ENCODE measurements at regions not wholly inside any gene's neighbourhood (a gene's known extent, or its start where the extent isn't known, plus 50 kb on each side); places are given as distances from the start of the nearest gene placed in this dataset.

- Histone ChIP-seq H3K27ac (no peak overlapping the region), H3K4me3 (no peak overlapping the region), H3K36me3 (no peaks in the 10 kb centered on the region), H3K9me3 (no peaks in the 10 kb centered on the region), H3K4me1 (replicated peaks) (no peaks in the 10 kb centered on the region), H3K27me3 (replicated peaks; ENCODE audit: insufficient read depth) (no peaks in the 10 kb centered on the region)
- DNase-seq (ENCODE audit: low spot score), result no peak
- intact Hi-C loops (cut with DNase I), result loop anchor here (10.0 kb wide), 1 partner anchor 65 kb away; no protein-coding TSS in a partner anchor
- TF ChIP-seq, protein P1, sequence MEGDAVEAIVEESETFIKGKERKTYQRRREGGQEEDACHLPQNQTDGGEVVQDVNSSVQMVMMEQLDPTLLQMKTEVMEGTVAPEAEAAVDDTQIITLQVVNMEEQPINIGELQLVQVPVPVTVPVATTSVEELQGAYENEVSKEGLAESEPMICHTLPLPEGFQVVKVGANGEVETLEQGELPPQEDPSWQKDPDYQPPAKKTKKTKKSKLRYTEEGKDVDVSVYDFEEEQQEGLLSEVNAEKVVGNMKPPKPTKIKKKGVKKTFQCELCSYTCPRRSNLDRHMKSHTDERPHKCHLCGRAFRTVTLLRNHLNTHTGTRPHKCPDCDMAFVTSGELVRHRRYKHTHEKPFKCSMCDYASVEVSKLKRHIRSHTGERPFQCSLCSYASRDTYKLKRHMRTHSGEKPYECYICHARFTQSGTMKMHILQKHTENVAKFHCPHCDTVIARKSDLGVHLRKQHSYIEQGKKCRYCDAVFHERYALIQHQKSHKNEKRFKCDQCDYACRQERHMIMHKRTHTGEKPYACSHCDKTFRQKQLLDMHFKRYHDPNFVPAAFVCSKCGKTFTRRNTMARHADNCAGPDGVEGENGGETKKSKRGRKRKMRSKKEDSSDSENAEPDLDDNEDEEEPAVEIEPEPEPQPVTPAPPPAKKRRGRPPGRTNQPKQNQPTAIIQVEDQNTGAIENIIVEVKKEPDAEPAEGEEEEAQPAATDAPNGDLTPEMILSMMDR (IDR thresholded peaks at IDR 0.05), result no peak
- TF ChIP-seq POLR2A (IDR thresholded peaks at IDR 0.05) (no peak), POLR2AphosphoS5 (IDR thresholded peaks at IDR 0.05) (no peak)
Observed at GRCh38 chrX:74230094-74230493, 73.9 kb upstream of the ZCCHC13 start.

DNA sequence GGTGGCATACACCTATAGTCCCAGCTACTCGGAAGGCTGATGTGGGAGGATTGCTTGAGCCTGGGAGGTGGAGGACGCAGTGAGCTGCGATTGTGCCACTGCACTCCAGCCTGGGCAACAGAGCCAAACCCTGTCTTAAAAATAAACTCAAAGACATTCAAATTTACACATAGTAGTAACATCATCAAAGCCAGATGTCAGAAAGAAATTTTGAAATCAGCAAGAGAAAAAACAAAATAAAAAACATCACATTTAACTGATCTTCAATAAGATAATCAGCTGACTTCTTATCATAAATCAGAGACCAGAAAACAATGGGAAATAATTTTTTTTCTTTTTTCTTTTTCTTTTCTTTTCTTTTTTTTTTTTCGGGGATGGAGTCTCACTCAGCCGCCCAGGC is 78.9 kb upstream of the ZCCHC13 start:
- Histone ChIP-seq H3K4me1 (replicated peaks) (no peaks in the 10 kb centered on the region), H3K27ac (no peak overlapping the region), H3K27me3 (replicated peaks; ENCODE audit: insufficient read depth) (no peaks in the 10 kb centered on the region), H3K9me3 (no peaks in the 10 kb centered on the region), H3K4me3 (no peak overlapping the region), H3K36me3 (no peaks in the 10 kb centered on the region)
- intact Hi-C loops (cut with DNase I), result no loop called here
- TF ChIP-seq, protein P1 (IDR thresholded peaks at IDR 0.05), result no peak
- TF ChIP-seq POLR2AphosphoS5 (IDR thresholded peaks at IDR 0.05) (no peak), POLR2A (IDR thresholded peaks at IDR 0.05) (no peak)
- no peak for DNase-seq (ENCODE audit: low spot score)
- 94% methylated on average over 5 of the region's 5 CpGs for WGBS

GRCh38 chrX:74220277-74220676 is 83.7 kb upstream of the ZCCHC13 start:
- Histone ChIP-seq H3K4me1 (replicated peaks) (no peaks in the 10 kb centered on the region), H3K9me3 (no peaks in the 10 kb centered on the region), H3K4me3 (no peak overlapping the region), H3K27ac (no peak overlapping the region), H3K36me3 (no peaks in the 10 kb centered on the region), H3K27me3 (replicated peaks; ENCODE audit: insufficient read depth) (no peaks in the 10 kb centered on the region)
- intact Hi-C loops (cut with DNase I), result no loop called here
- DNase-seq (ENCODE audit: low spot score), result no peak
- TF ChIP-seq POLR2A (IDR thresholded peaks at IDR 0.05) (no peak), POLR2AphosphoS5 (IDR thresholded peaks at IDR 0.05) (no peak)
- TF ChIP-seq, protein P1 (IDR thresholded peaks at IDR 0.05), result no peak
- WGBS, result 88% methylated on average over 2 of the region's 2 CpGs

- H3K4me3 ChIP-seq, result no peak overlapping the region
- no peak overlapping the region for H3K27ac ChIP-seq
- H3K9me3 ChIP-seq, result no peaks in the 10 kb centered on the region
- no peaks in the 10 kb centered on the region for H3K27me3 ChIP-seq (replicated peaks; ENCODE audit: insufficient read depth)
- H3K36me3 ChIP-seq, result no peaks in the 10 kb centered on the region
- intact Hi-C loops (cut with DNase I), result no loop called here
- no peaks in the 10 kb centered on the region for H3K4me1 ChIP-seq (replicated peaks)
- TF ChIP-seq POLR2A (IDR thresholded peaks at IDR 0.05), result no peak
- TF ChIP-seq, protein P1 (IDR thresholded peaks at IDR 0.05), result no peak
- no peak for TF ChIP-seq POLR2AphosphoS5 (IDR thresholded peaks at IDR 0.05)
- 89% methylated on average over 1 of the region's 1 CpG for WGBS
- DNase-seq (ENCODE audit: low spot score), result no peak
Observed at GRCh38 chrX:74218895-74219294, 85.1 kb upstream of the ZCCHC13 start.

- H3K36me3 ChIP-seq, result no peaks in the 10 kb centered on the region
- no peak overlapping the region for H3K4me3 ChIP-seq
- no peak for DNase-seq (ENCODE audit: low spot score)
- H3K27ac ChIP-seq, result no peak overlapping the region
- intact Hi-C loops (cut with DNase I), result no loop called here
- H3K9me3 ChIP-seq, result no peaks in the 10 kb centered on the region
- TF ChIP-seq POLR2AphosphoS5 (IDR thresholded peaks at IDR 0.05), result no peak
- TF ChIP-seq, protein P1 (IDR thresholded peaks at IDR 0.05), result no peak
- TF ChIP-seq POLR2A (IDR thresholded peaks at IDR 0.05), result no peak
- H3K27me3 ChIP-seq (replicated peaks; ENCODE audit: insufficient read depth), result no peaks in the 10 kb centered on the region
- no peaks in the 10 kb centered on the region for H3K4me1 ChIP-seq (replicated peaks)
Observed at GRCh38 chrX:74216421-74216820, 87.6 kb upstream of the ZCCHC13 start.
